ENCODE measurements at regions not wholly inside any gene's neighbourhood (a gene's known extent, or its start where the extent isn't known, plus 50 kb on each side); places are given as distances from the start of the nearest gene placed in this dataset.

- intact Hi-C loops (cut with micrococcal nuclease; ENCODE audit: unreplicated experiment) = no loop called here
- DNase-seq = no peak
- no peak overlapping the region for H3K4me3 Mint-ChIP-seq (ENCODE audit: unreplicated experiment)
- no peaks in the 10 kb centered on the region for H3K36me3 ChIP-seq (ENCODE audit: control insufficient read depth, insufficient read depth, low read length)
- H3K4me1 ChIP-seq = no peaks in the 10 kb centered on the region
- H3K4me1 Mint-ChIP-seq (ENCODE audit: low read depth, unreplicated experiment) = no peaks in the 10 kb centered on the region
- CTCF ChIA-PET = no interaction called here
- BruUV-seq (replicated peaks) = no TSS peak
- POLR2A ChIA-PET = no interaction called here
- no peaks in the 10 kb centered on the region for H3K36me3 Mint-ChIP-seq (ENCODE audit: insufficient read depth, unreplicated experiment)
- H3K4me3 ChIP-seq (ENCODE audit: low read depth, low read length) = no peak overlapping the region
- no peaks in the 10 kb centered on the region for H3K27me3 ChIP-seq (replicated peaks; ENCODE audit: control insufficient read depth, insufficient read depth, low read length)
- H3K27me3 Mint-ChIP-seq (ENCODE audit: insufficient read depth, unreplicated experiment) = no peaks in the 10 kb centered on the region
- no peaks in the 10 kb centered on the region for H3K9me3 ChIP-seq
- H3K9me3 Mint-ChIP-seq (ENCODE audit: unreplicated experiment) = no peaks in the 10 kb centered on the region
- no peak overlapping the region for H3K27ac Mint-ChIP-seq (ENCODE audit: unreplicated experiment)
- no peak for TF ChIP-seq CTCF (IDR thresholded peaks at IDR 0.05; ENCODE audit: insufficient read depth in 1 of 2, low read depth in 1 of 2, low read length in 1 of 2, severe bottlenecking in 1 of 2, unreplicated experiment in 1 of 2)
These were observed 198.5 kb upstream of the FAM241A start for GRCh38 chr4:111946800-111947199.

- DNase-seq = no peak
- H3K27me3 ChIP-seq (replicated peaks; ENCODE audit: control insufficient read depth, insufficient read depth, low read length) = no peaks in the 10 kb centered on the region
- H3K4me1 Mint-ChIP-seq (ENCODE audit: low read depth, unreplicated experiment) = no peaks in the 10 kb centered on the region
- H3K4me3 ChIP-seq (ENCODE audit: low read depth, low read length) = no peak overlapping the region
- BruUV-seq (replicated peaks) = no TSS peak
- H3K36me3 ChIP-seq (ENCODE audit: control insufficient read depth, insufficient read depth, low read length) = no peaks in the 10 kb centered on the region
- no peaks in the 10 kb centered on the region for H3K9me3 Mint-ChIP-seq (ENCODE audit: unreplicated experiment)
- no peaks in the 10 kb centered on the region for H3K27me3 Mint-ChIP-seq (ENCODE audit: insufficient read depth, unreplicated experiment)
- H3K27ac Mint-ChIP-seq (ENCODE audit: unreplicated experiment) = no peak overlapping the region
- TF ChIP-seq CTCF (IDR thresholded peaks at IDR 0.05; ENCODE audit: insufficient read depth in 1 of 2, low read depth in 1 of 2, low read length in 1 of 2, severe bottlenecking in 1 of 2, unreplicated experiment in 1 of 2) = no peak
- no peaks in the 10 kb centered on the region for H3K36me3 Mint-ChIP-seq (ENCODE audit: insufficient read depth, unreplicated experiment)
- ChIA-PET POLR2A (no interaction called here), CTCF (no interaction called here)
- intact Hi-C loops (cut with micrococcal nuclease; ENCODE audit: unreplicated experiment) = no loop called here
- no peaks in the 10 kb centered on the region for H3K4me1 ChIP-seq
- H3K9me3 ChIP-seq = no peaks in the 10 kb centered on the region
- no peak overlapping the region for H3K4me3 Mint-ChIP-seq (ENCODE audit: unreplicated experiment)
These were observed 192.6 kb upstream of the FAM241A start for GRCh38 chr4:111952688-111953087.

- intact Hi-C loops (cut with micrococcal nuclease; ENCODE audit: unreplicated experiment) = no loop called here
- Mint-ChIP-seq H3K27me3 (ENCODE audit: insufficient read depth, unreplicated experiment) (no peaks in the 10 kb centered on the region), H3K4me3 (ENCODE audit: unreplicated experiment) (no peak overlapping the region), H3K27ac (ENCODE audit: unreplicated experiment) (no peak overlapping the region), H3K36me3 (ENCODE audit: insufficient read depth, unreplicated experiment) (no peaks in the 10 kb centered on the region), H3K9me3 (ENCODE audit: unreplicated experiment) (no peaks in the 10 kb centered on the region), H3K4me1 (ENCODE audit: low read depth, unreplicated experiment) (no peaks in the 10 kb centered on the region)
- Histone ChIP-seq H3K27me3 (replicated peaks; ENCODE audit: control insufficient read depth, insufficient read depth, low read length) (no peaks in the 10 kb centered on the region; the same call in 1 of the 2 replicates), H3K36me3 (ENCODE audit: control insufficient read depth, insufficient read depth, low read length) (no peaks in the 10 kb centered on the region), H3K4me1 (no peaks in the 10 kb centered on the region), H3K4me3 (ENCODE audit: low read depth, low read length) (no peak overlapping the region), H3K9me3 (no peaks in the 10 kb centered on the region)
- no peak for TF ChIP-seq CTCF (IDR thresholded peaks at IDR 0.05; ENCODE audit: insufficient read depth in 1 of 2, low read depth in 1 of 2, low read length in 1 of 2, severe bottlenecking in 1 of 2, unreplicated experiment in 1 of 2)
- no peak for DNase-seq
- ChIA-PET POLR2A (no interaction called here), CTCF (no interaction called here)
- BruUV-seq (replicated peaks) = no TSS peak
These were observed 190.7 kb upstream of the FAM241A start for GRCh38 chr4:111954550-111954949.
